ENCODE measurements at regions not wholly inside any gene's neighbourhood (a gene's known extent, or its start where the extent isn't known, plus 50 kb on each side); places are given as distances from the start of the nearest gene placed in this dataset.
"Not testable (repeated sequence)": the region's sequence is repeated elsewhere in the genome, so short reads cannot be mapped to it uniquely, and the experiment has no call there.

DNA sequence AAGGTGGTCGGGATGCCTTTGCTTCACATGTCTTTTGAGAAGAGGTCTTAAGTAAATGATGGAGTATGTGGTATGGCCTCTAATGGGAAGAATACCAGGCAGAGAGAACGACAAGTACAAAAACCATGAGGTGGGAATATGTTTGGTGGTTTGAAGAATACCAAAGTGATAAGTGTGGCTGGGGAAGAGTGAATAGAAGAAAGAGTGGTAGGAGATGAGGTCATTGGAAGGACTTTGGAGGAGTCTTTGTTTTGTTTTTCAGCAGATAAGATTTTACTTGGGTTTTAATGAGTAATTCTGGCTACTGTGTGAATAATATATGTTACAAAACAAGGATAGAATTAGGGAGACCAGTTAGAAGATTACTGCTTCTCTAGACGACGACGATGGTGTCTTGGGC, 515.4 kb downstream of the RAB38 start:
- no peaks in the 10 kb centered on the region for H3K27me3 ChIP-seq
- no peak overlapping the region for H3K4me3 ChIP-seq
- no peaks in the 10 kb centered on the region for H3K9me3 ChIP-seq (replicated peaks in 1 of 11)
- no peak overlapping the region for H3K9ac ChIP-seq
- H4K20me1 ChIP-seq = no peaks in the 10 kb centered on the region
- no peak for TF ChIP-seq Cebpa-rat (IDR thresholded peaks at IDR 0.05)
- H3K4me1 ChIP-seq = no peaks in the 10 kb centered on the region
- H3K36me3 ChIP-seq = no peaks in the 10 kb centered on the region
- H3K4me2 ChIP-seq = no peak overlapping the region
- no peak overlapping the region for H3K27ac ChIP-seq

GRCh38 chr11:87645626-87646025, 529.6 kb downstream of the RAB38 start:
- Histone ChIP-seq H3K27ac (no peak overlapping the region), H3K9me3 (replicated peaks in 1 of 11) (no peaks in the 10 kb centered on the region), H3K9ac (no peak overlapping the region), H3K27me3 (no peaks in the 10 kb centered on the region), H3K36me3 (no peaks in the 10 kb centered on the region), H3K4me1 (no peaks in the 10 kb centered on the region), H4K20me1 (no peaks in the 10 kb centered on the region), H3K4me2 (no peak overlapping the region), H3K4me3 (no peak overlapping the region)
- TF ChIP-seq Cebpa-rat (IDR thresholded peaks at IDR 0.05) = no peak

- no peak overlapping the region for H3K4me3 ChIP-seq
- no peak overlapping the region for H3K9ac ChIP-seq
- TF ChIP-seq Cebpa-rat (IDR thresholded peaks at IDR 0.05) = no peak
- no peaks in the 10 kb centered on the region for H3K9me3 ChIP-seq (replicated peaks in 1 of 11)
- no peaks in the 10 kb centered on the region for H3K4me1 ChIP-seq
- no peak overlapping the region for H3K27ac ChIP-seq
- no peaks in the 10 kb centered on the region for H3K27me3 ChIP-seq
- H4K20me1 ChIP-seq = no peaks in the 10 kb centered on the region
- H3K4me2 ChIP-seq = no peak overlapping the region
- H3K36me3 ChIP-seq = no peaks in the 10 kb centered on the region
Measured at GRCh38 chr11:87639753-87640364, 535.4 kb downstream of the RAB38 start.

GRCh38 chr11:87635001-87635400, 540.2 kb downstream of the RAB38 start:
- H3K9me3 ChIP-seq (replicated peaks in 1 of 11) = no peaks in the 10 kb centered on the region
- H3K4me3 ChIP-seq = no peak overlapping the region
- no peak for TF ChIP-seq Cebpa-rat (IDR thresholded peaks at IDR 0.05)
- H3K9ac ChIP-seq = no peak overlapping the region
- H3K27me3 ChIP-seq = no peaks in the 10 kb centered on the region
- H4K20me1 ChIP-seq = no peaks in the 10 kb centered on the region
- H3K27ac ChIP-seq = no peak overlapping the region
- no peaks in the 10 kb centered on the region for H3K36me3 ChIP-seq
- H3K4me2 ChIP-seq = no peak overlapping the region
- no peaks in the 10 kb centered on the region for H3K4me1 ChIP-seq

DNA sequence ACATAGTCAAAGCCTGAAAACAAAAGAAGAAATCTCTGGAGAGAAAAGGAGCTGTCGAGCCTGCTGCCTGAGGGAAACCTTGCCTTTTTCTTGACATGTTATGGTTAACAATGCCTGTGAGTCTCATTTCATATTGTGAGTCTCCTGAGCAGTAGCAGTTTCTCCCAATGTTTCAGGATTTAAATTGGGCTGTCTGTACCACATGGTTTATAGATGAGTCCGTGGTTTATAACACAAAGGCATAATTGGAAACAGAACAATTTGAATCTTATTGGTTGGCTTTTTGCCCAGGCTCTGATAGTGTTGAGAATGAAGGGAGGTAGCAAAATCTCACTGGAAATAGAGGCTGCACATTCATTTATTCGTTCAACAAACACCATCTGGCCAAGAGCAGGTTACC, 540.9 kb downstream of the RAB38 start:
- no peak overlapping the region for H3K4me3 ChIP-seq
- no peaks in the 10 kb centered on the region for H3K4me1 ChIP-seq
- no peaks in the 10 kb centered on the region for H4K20me1 ChIP-seq
- H3K27ac ChIP-seq = no peak overlapping the region
- no peaks in the 10 kb centered on the region for H3K36me3 ChIP-seq
- TF ChIP-seq Cebpa-rat (IDR thresholded peaks at IDR 0.05) = no peak
- H3K9me3 ChIP-seq (replicated peaks in 1 of 11) = no peaks in the 10 kb centered on the region
- no peak overlapping the region for H3K9ac ChIP-seq
- no peak overlapping the region for H3K4me2 ChIP-seq
- H3K27me3 ChIP-seq = no peaks in the 10 kb centered on the region

GRCh38 chr11:87628957-87629356, 546.3 kb downstream of the RAB38 start:
- H3K27ac ChIP-seq = no peak overlapping the region
- H3K4me2 ChIP-seq = no peak overlapping the region
- H3K36me3 ChIP-seq = no peaks in the 10 kb centered on the region
- TF ChIP-seq Cebpa-rat (IDR thresholded peaks at IDR 0.05) = no peak
- no peak overlapping the region for H3K9ac ChIP-seq
- no peak overlapping the region for H3K4me3 ChIP-seq
- no peaks in the 10 kb centered on the region for H3K9me3 ChIP-seq (replicated peaks in 1 of 11)
- H3K4me1 ChIP-seq = no peaks in the 10 kb centered on the region
- no peaks in the 10 kb centered on the region for H3K27me3 ChIP-seq
- H4K20me1 ChIP-seq = no peaks in the 10 kb centered on the region

- no peaks in the 10 kb centered on the region for H3K36me3 ChIP-seq
- no peak overlapping the region for H3K9ac ChIP-seq
- no peaks in the 10 kb centered on the region for H4K20me1 ChIP-seq
- no peak for TF ChIP-seq Cebpa-rat (IDR thresholded peaks at IDR 0.05)
- no peaks in the 10 kb centered on the region for H3K4me1 ChIP-seq
- H3K9me3 ChIP-seq (replicated peaks in 1 of 11) = no peaks in the 10 kb centered on the region
- H3K27ac ChIP-seq = no peak overlapping the region
- H3K4me2 ChIP-seq = no peak overlapping the region
- H3K27me3 ChIP-seq = no peaks in the 10 kb centered on the region
- no peak overlapping the region for H3K4me3 ChIP-seq
Measured at GRCh38 chr11:87628026-87628580, 547.1 kb downstream of the RAB38 start.

- not testable (repeated sequence) for H3K36me3 ChIP-seq; H3K4me3 ChIP-seq; H3K27ac ChIP-seq; H3K4me2 ChIP-seq; H3K9me3 ChIP-seq (replicated peaks in 1 of 11); H3K9ac ChIP-seq; H3K27me3 ChIP-seq; H4K20me1 ChIP-seq; H3K4me1 ChIP-seq
Measured at GRCh38 chr11:87623531-87624365, 551.5 kb downstream of the RAB38 start.

DNA sequence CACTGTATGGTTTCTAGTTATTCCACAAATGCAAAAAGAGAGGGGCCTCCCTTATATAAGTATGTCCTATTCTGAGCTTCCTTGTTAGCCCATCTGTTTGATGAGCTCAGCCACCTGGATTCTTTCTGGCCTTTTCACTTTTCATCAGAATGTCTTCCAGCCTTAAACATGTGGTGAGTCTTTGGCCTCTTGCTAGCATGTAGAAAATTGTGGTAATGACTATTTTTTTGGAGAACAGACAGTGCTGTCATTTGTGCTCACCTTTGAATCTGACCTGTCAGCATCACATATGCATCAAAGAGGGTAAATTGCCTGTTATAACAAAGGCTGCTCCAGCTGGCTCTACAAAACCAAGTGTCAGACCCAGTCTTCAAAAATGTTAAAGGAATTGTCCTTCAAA, 558.7 kb downstream of the RAB38 start:
- Histone ChIP-seq H3K4me2 (no peak overlapping the region), H3K36me3 (no peaks in the 10 kb centered on the region), H3K4me3 (no peak overlapping the region), H3K9me3 (replicated peaks in 1 of 11) (no peaks in the 10 kb centered on the region), H4K20me1 (no peaks in the 10 kb centered on the region), H3K27me3 (no peaks in the 10 kb centered on the region), H3K27ac (no peak overlapping the region), H3K9ac (no peak overlapping the region), H3K4me1 (no peaks in the 10 kb centered on the region)
- no peak for TF ChIP-seq Cebpa-rat (IDR thresholded peaks at IDR 0.05)

GRCh38 chr11:87604350-87604749, 566.6 kb downstream of the TMEM135 start:
- Histone ChIP-seq H3K27ac (no peak overlapping the region; a peak in 1 of 22 replicates), H3K27me3 (no peaks in the 10 kb centered on the region), H4K20me1 (no peaks in the 10 kb centered on the region), H3K9me3 (replicated peaks in 1 of 11) (no peaks in the 10 kb centered on the region), H3K9ac (no peak overlapping the region), H3K4me2 (peak overlapping the region in 2 of 11 experiments; percentile 5 to 14; a peak in 2 of 22 replicates), H3K36me3 (no peaks in the 10 kb centered on the region), H3K4me1 (no peaks in the 10 kb centered on the region), H3K4me3 (no peak overlapping the region)
- TF ChIP-seq Cebpa-rat (IDR thresholded peaks at IDR 0.05) = no peak
